ENCODE measurements at regions not wholly inside any gene's neighbourhood (a gene's known extent, or its start where the extent isn't known, plus 50 kb on each side); places are given as distances from the start of the nearest gene placed in this dataset.
"Not testable (repeated sequence)": the region's sequence is repeated elsewhere in the genome, so short reads cannot be mapped to it uniquely, and the experiment has no call there.

DNA sequence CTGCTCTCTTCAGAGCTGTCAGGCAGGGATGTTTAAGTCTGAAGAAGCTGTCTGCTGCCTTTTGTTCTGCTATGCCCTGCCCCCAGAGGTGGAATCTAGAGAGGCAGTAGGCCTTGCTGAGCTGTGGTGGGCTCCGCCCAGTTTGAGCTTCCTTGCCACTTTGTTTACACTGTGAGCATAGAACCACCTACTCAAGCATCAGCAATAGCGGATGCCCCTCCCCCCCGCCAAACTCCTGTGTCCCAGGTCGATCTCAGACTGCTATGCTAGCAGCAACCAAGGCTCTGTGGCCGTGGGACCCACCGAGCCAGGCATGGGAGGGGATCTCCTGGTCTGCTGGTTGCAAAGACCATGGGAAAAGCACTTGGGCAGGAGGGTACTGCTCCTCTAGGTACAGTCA, 140.5 kb upstream of the PLXNC1 start:
- TF ChIP-seq CTCF (IDR thresholded peaks at IDR 0.05; ENCODE audit: insufficient read depth, low read depth, low read length); EZH2 (IDR thresholded peaks at IDR 0.05; ENCODE audit: insufficient read depth, low read length): not testable (repeated sequence)
